ENCODE measurements at regions not wholly inside any gene's neighbourhood (a gene's known extent, or its start where the extent isn't known, plus 50 kb on each side); places are given as distances from the start of the nearest gene placed in this dataset.

DNA sequence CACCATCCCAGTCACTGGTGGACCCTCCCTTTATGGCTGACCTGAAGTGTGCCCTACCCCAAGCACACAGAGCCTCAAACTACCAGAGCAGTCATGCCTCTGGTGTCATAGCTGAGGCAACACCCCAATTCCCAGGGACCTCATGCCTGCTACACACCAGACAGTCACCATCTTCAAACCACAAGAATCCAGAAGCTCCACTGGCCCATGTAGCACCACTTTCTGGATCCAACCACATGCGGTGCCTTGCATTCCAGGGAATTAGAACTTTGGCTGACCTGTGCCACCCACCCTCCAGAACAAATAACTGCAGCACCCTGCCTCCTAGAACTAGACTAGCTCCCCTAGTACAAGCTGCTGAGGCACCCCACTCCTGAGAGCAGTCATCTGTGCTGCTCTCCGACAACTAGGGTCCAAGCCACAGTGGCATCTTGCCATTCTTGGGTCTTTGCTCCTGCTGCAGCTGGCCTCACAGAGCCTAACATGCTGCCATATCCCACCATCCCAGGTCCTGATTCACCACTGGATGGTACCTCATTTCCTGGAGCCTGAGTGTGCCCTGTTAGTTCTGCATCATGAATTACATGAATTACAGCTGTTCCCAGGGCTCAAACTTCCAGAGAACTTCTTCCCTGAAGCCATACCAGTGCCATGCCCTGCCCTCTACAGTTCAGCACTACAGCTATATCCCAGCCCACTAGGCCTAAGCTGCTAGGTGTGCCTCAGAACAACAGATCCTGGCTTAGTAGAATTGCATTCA, 243.8 kb upstream of the CHST9 start:
- Histone ChIP-seq H3K4me2 (ENCODE audit: insufficient read depth, low read length, poor library complexity, severe bottlenecking) (no peak overlapping the region), H3K9me3 (replicated peaks in 1 of 2; ENCODE audit: control insufficient read depth in 2 of 2, insufficient read depth in 1 of 2, low read depth in 1 of 2, low read length in 2 of 2) (peaks cover 4% of the 10 kb centered on the region in 2 donors), H2AFZ (ENCODE audit: low read length) (no peak overlapping the region), H2BK120ac (ENCODE audit: low read depth, low read length) (no peak overlapping the region), H3K18ac (ENCODE audit: low read length) (no peak overlapping the region), H2AK5ac (ENCODE audit: low read depth, low read length) (peak overlapping the region; percentile 40), H2BK5ac (ENCODE audit: low read length) (no peak overlapping the region), H4K8ac (ENCODE audit: low read depth, low read length) (no peak overlapping the region), H3K4ac (ENCODE audit: low read length) (no peak overlapping the region), H3K4me1 (ENCODE audit: control insufficient read depth in 2 of 2, insufficient read depth in 1 of 2, low read depth in 1 of 2, low read length in 2 of 2) (peaks cover 0 to 3% of the 10 kb centered on the region in 2 donors), H2BK15ac (ENCODE audit: low read length) (no peak overlapping the region), H3K9ac (ENCODE audit: low read depth, low read length, poor library complexity) (no peak overlapping the region), H3K23ac (ENCODE audit: low read depth, low read length, poor library complexity) (no peak overlapping the region), H4K91ac (ENCODE audit: low read depth, low read length, poor library complexity) (no peak overlapping the region), H3K14ac (ENCODE audit: low read length) (no peak overlapping the region), H3K79me1 (ENCODE audit: low read depth, low read length) (no peaks in the 10 kb centered on the region), H3K36me3 (replicated peaks in 1 of 2; ENCODE audit: control insufficient read depth in 2 of 2, insufficient read depth in 2 of 2, low read length in 2 of 2) (no peaks in the 10 kb centered on the region), H2BK12ac (ENCODE audit: low read length) (no peak overlapping the region), H3K27me3 (ENCODE audit: control insufficient read depth in 3 of 3, insufficient read depth in 3 of 3, low read depth in 1 of 3, low read length in 3 of 3) (no peaks in the 10 kb centered on the region), H3K27ac (replicated peaks; ENCODE audit: low read length) (no peak overlapping the region), H3K4me3 (ENCODE audit: low read length in 2 of 2) (no peak overlapping the region)
- DNase-seq (ENCODE audit: low spot score): no peak
- WGBS, 2 donors (ENCODE audit: extremely low coverage in 2 of 2, insufficient read length in 2 of 2, insufficient replicate concordance in 1 of 2): no CpG with 5 or more reads among the region's 2 CpGs

DNA sequence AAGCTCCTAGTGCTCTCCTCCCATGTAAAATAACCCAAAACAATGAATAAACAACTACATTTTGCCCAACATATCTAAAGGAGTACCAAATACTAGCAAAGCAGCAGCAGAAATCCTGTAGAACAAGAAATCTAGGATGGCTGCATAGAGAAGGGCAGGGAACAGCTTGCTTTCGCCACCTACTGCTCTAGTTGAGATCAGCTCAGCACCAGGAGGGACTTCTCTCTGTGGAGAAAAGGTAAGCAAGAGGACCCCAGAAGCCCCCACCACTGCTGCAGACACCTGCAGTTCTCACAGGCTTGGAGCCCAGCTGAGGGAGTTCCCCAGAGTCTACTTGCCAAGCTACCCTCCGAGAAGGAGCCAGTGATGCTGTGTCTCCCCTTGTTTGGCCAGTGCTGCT, 243.0 kb upstream of the CHST9 start:
- no peak overlapping the region for H3K18ac ChIP-seq (ENCODE audit: low read length)

DNA sequence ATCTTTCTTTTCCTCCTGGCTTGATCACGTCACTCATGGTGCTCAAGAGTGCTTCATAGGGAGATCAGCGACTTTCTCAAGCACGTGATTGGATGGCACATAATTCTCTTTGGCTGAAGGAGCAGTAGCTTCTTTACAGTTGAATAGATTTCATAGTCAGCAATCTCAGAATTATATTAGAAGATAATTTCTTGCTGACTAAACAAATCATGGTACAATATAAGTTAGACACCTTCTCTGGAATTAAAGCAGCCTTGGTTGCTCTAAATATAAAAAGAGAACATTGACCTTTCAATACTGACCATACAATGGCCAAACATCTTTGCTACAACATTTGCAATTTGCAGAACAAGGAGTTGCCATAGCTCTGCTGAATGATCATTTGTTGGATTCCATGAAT, 238.5 kb upstream of the CHST9 start:
- H3K36me3 ChIP-seq (replicated peaks in 1 of 2; ENCODE audit: control insufficient read depth in 2 of 2, insufficient read depth in 2 of 2, low read length in 2 of 2): no peaks in the 10 kb centered on the region
- H4K8ac ChIP-seq (ENCODE audit: low read depth, low read length): no peak overlapping the region
- no peak overlapping the region for H2BK15ac ChIP-seq (ENCODE audit: low read length)
- no peaks in the 10 kb centered on the region for H3K27me3 ChIP-seq (ENCODE audit: control insufficient read depth in 3 of 3, insufficient read depth in 3 of 3, low read depth in 1 of 3, low read length in 3 of 3)
- H3K4me3 ChIP-seq (ENCODE audit: low read length in 2 of 2): no peak overlapping the region
- H2BK120ac ChIP-seq (ENCODE audit: low read depth, low read length): no peak overlapping the region
- no peak for DNase-seq (ENCODE audit: low spot score)
- no peaks in the 10 kb centered on the region for H3K79me1 ChIP-seq (ENCODE audit: low read depth, low read length)
- no peak overlapping the region for H2AFZ ChIP-seq (ENCODE audit: low read length)
- no peak overlapping the region for H4K91ac ChIP-seq (ENCODE audit: low read depth, low read length, poor library complexity)
- H3K27ac ChIP-seq (replicated peaks; ENCODE audit: low read length): no peak overlapping the region
- H2BK5ac ChIP-seq (ENCODE audit: low read length): no peak overlapping the region
- H2BK12ac ChIP-seq (ENCODE audit: low read length): no peak overlapping the region
- WGBS, 2 donors (ENCODE audit: extremely low coverage in 2 of 2, insufficient read length in 2 of 2, insufficient replicate concordance in 1 of 2): no CpG with 5 or more reads among the region's 3 CpGs
- H3K4ac ChIP-seq (ENCODE audit: low read length): no peak overlapping the region
- H3K9ac ChIP-seq (ENCODE audit: low read depth, low read length, poor library complexity): no peak overlapping the region
- H3K4me1 ChIP-seq (ENCODE audit: control insufficient read depth in 2 of 2, insufficient read depth in 1 of 2, low read depth in 1 of 2, low read length in 2 of 2): peaks cover 2 to 6% of the 10 kb centered on the region in 2 donors
- H2AK5ac ChIP-seq (ENCODE audit: low read depth, low read length): no peak overlapping the region
- H3K18ac ChIP-seq (ENCODE audit: low read length): no peak overlapping the region
- H3K9me3 ChIP-seq (replicated peaks in 1 of 2; ENCODE audit: control insufficient read depth in 2 of 2, insufficient read depth in 1 of 2, low read depth in 1 of 2, low read length in 2 of 2): no peaks in the 10 kb centered on the region
- no peak overlapping the region for H3K23ac ChIP-seq (ENCODE audit: low read depth, low read length, poor library complexity)
- no peak overlapping the region for H3K4me2 ChIP-seq (ENCODE audit: insufficient read depth, low read length, poor library complexity, severe bottlenecking)
- H3K14ac ChIP-seq (ENCODE audit: low read length): no peak overlapping the region

More for the DNA sequence above, 243.0 kb upstream of the CHST9 start:
- Histone ChIP-seq H4K91ac (ENCODE audit: low read depth, low read length, poor library complexity) (no peak overlapping the region), H3K27me3 (ENCODE audit: control insufficient read depth in 3 of 3, insufficient read depth in 3 of 3, low read depth in 1 of 3, low read length in 3 of 3) (no peaks in the 10 kb centered on the region), H3K79me1 (ENCODE audit: low read depth, low read length) (no peaks in the 10 kb centered on the region), H3K4me1 (ENCODE audit: control insufficient read depth in 2 of 2, insufficient read depth in 1 of 2, low read depth in 1 of 2, low read length in 2 of 2) (peaks cover 0 to 6% of the 10 kb centered on the region in 2 donors), H3K9me3 (replicated peaks in 1 of 2; ENCODE audit: control insufficient read depth in 2 of 2, insufficient read depth in 1 of 2, low read depth in 1 of 2, low read length in 2 of 2) (peaks cover 4% of the 10 kb centered on the region in 2 donors), H2AK5ac (ENCODE audit: low read depth, low read length) (no peak overlapping the region), H3K4me2 (ENCODE audit: insufficient read depth, low read length, poor library complexity, severe bottlenecking) (no peak overlapping the region), H3K4me3 (ENCODE audit: low read length in 2 of 2) (no peak overlapping the region), H3K23ac (ENCODE audit: low read depth, low read length, poor library complexity) (no peak overlapping the region), H3K36me3 (replicated peaks in 1 of 2; ENCODE audit: control insufficient read depth in 2 of 2, insufficient read depth in 2 of 2, low read length in 2 of 2) (no peaks in the 10 kb centered on the region), H4K8ac (ENCODE audit: low read depth, low read length) (no peak overlapping the region), H3K14ac (ENCODE audit: low read length) (no peak overlapping the region), H2BK15ac (ENCODE audit: low read length) (no peak overlapping the region), H2BK120ac (ENCODE audit: low read depth, low read length) (no peak overlapping the region), H2BK5ac (ENCODE audit: low read length) (no peak overlapping the region), H3K4ac (ENCODE audit: low read length) (no peak overlapping the region), H3K9ac (ENCODE audit: low read depth, low read length, poor library complexity) (no peak overlapping the region), H2BK12ac (ENCODE audit: low read length) (no peak overlapping the region), H3K27ac (replicated peaks; ENCODE audit: low read length) (no peak overlapping the region), H2AFZ (ENCODE audit: low read length) (no peak overlapping the region)
- no peak for DNase-seq (ENCODE audit: low spot score)
- WGBS, 2 donors (ENCODE audit: extremely low coverage in 2 of 2, insufficient read length in 2 of 2, insufficient replicate concordance in 1 of 2): no CpG with 5 or more reads among the region's 2 CpGs

DNA sequence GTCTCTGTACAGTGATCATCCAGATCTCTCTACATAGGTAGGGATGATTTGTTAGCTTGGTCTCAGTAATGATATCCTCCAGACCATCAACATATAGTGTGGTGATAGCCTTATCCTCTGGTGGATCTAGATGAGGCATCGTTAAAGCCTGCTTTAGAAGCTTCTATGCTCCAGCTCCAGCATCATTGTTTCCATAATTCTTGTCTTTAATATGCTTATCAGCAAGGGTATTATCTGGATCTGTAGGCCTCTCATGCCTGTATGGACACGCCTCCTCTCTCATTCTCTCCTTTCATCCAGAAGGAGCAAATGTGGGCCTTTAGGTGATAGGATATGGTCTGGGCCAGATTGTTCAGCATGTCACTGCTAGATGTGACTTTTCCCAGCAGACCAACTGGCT, 234.5 kb upstream of the CHST9 start:
- Histone ChIP-seq H2BK12ac (ENCODE audit: low read length) (no peak overlapping the region), H3K14ac (ENCODE audit: low read length) (no peak overlapping the region), H2BK120ac (ENCODE audit: low read depth, low read length) (no peak overlapping the region), H3K27me3 (ENCODE audit: control insufficient read depth in 3 of 3, insufficient read depth in 3 of 3, low read depth in 1 of 3, low read length in 3 of 3) (no peaks in the 10 kb centered on the region), H3K9ac (ENCODE audit: low read depth, low read length, poor library complexity) (no peak overlapping the region), H3K18ac (ENCODE audit: low read length) (no peak overlapping the region), H3K4me3 (ENCODE audit: low read length in 2 of 2) (no peak overlapping the region), H3K23ac (ENCODE audit: low read depth, low read length, poor library complexity) (no peak overlapping the region), H4K91ac (ENCODE audit: low read depth, low read length, poor library complexity) (no peak overlapping the region), H4K8ac (ENCODE audit: low read depth, low read length) (no peak overlapping the region), H2BK15ac (ENCODE audit: low read length) (no peak overlapping the region), H3K4me1 (ENCODE audit: control insufficient read depth in 2 of 2, insufficient read depth in 1 of 2, low read depth in 1 of 2, low read length in 2 of 2) (peaks cover 2 to 12% of the 10 kb centered on the region in 2 donors), H2BK5ac (ENCODE audit: low read length) (no peak overlapping the region), H3K79me1 (ENCODE audit: low read depth, low read length) (no peaks in the 10 kb centered on the region), H2AK5ac (ENCODE audit: low read depth, low read length) (no peak overlapping the region), H3K27ac (replicated peaks; ENCODE audit: low read length) (no peak overlapping the region), H2AFZ (ENCODE audit: low read length) (no peak overlapping the region), H3K4ac (ENCODE audit: low read length) (no peak overlapping the region), H3K9me3 (replicated peaks in 1 of 2; ENCODE audit: control insufficient read depth in 2 of 2, insufficient read depth in 1 of 2, low read depth in 1 of 2, low read length in 2 of 2) (no peaks in the 10 kb centered on the region), H3K4me2 (ENCODE audit: insufficient read depth, low read length, poor library complexity, severe bottlenecking) (no peak overlapping the region), H3K36me3 (replicated peaks in 1 of 2; ENCODE audit: control insufficient read depth in 2 of 2, insufficient read depth in 2 of 2, low read length in 2 of 2) (no peaks in the 10 kb centered on the region)
- WGBS, 2 donors (ENCODE audit: extremely low coverage in 2 of 2, insufficient read length in 2 of 2, insufficient replicate concordance in 1 of 2): no CpG with 5 or more reads among the region's 2 CpGs
- no peak for DNase-seq (ENCODE audit: low spot score)

Measured in neuronal stem cell (in vitro differentiated cells).